RWPE1 (cell line): ENCODE measurements at regions not wholly inside any gene's neighbourhood (a gene's known extent, or its start where the extent isn't known, plus 50 kb on each side); places are given as distances from the start of the nearest gene placed in this dataset.
"Not testable (repeated sequence)": the region's sequence is repeated elsewhere in the genome, so short reads cannot be mapped to it uniquely, and the experiment has no call there.

Source experiments
- CTCF ChIA-PET: fragments of 350-600 bp; sonication (Branson Sonifier 250); formaldehyde crosslinking; extraction: SDS; loops from one replicate; lab custom pipeline; 2021; lab: Yijun Ruan, JAX
- POLR2A ChIA-PET: fragments of 400-600 bp; formaldehyde crosslinking; extraction: SDS; loops from one replicate; lab custom pipeline; 2020; ENCODE audit warnings: antibody characterized with exemption; ENCODE audit not compliant: low non-redundant PET; lab: Yijun Ruan, JAX
- DNase-seq: peaks from one replicate; pipeline ENCODE4 v3.0.0; 2012; ENCODE audit warnings: low spot score
- H3K27ac ChIP-seq: fragments of 450-650 bp; 2 replicates; pipeline ENCODE4 v1.5.1; 2017
- CTCF ChIP-seq: fragments of 450-650 bp; conservative IDR thresholded peaks from 2 replicates; pipeline ENCODE4 v1.5.1; 2017; ENCODE audit warnings: low read depth, mild to moderate bottlenecking

- POLR2A ChIA-PET, result no interaction called here
- H3K27ac ChIP-seq, result no peak overlapping the region
- DNase-seq, result no peak
- no peak for TF ChIP-seq CTCF
- CTCF ChIA-PET, result interaction anchor here (0.6 kb wide), 1 partner anchor 118 kb away, joined by 4 read pairs; no protein-coding TSS in a partner anchor
Measured at GRCh38 chr10:21284301-21284700, 241.2 kb downstream of the SKIDA1 start.

GRCh38 chr10:21283053-21283452, 242.4 kb downstream of the SKIDA1 start:
- H3K27ac ChIP-seq, POLR2A ChIA-PET, CTCF ChIA-PET, DNase-seq: not testable (repeated sequence)

- ChIA-PET POLR2A (no interaction called here), CTCF (interaction anchor here (0.5 kb wide), 1 partner anchor 181 kb away, joined by 4 read pairs; no protein-coding TSS in a partner anchor)
- no peak overlapping the region for H3K27ac ChIP-seq
- no peak for DNase-seq
- TF ChIP-seq CTCF, result no peak
Measured at GRCh38 chr10:21281765-21282484, 243.6 kb downstream of the SKIDA1 start.

GRCh38 chr10:21280971-21281572, 244.4 kb downstream of the SKIDA1 start:
- no peak for DNase-seq
- no peak overlapping the region for H3K27ac ChIP-seq
- TF ChIP-seq CTCF, result no peak
- ChIA-PET CTCF (interaction anchor here (0.6 kb wide), 1 partner anchor 32 kb away, joined by 9 read pairs; no protein-coding TSS in a partner anchor), POLR2A (no interaction called here)

- TF ChIP-seq CTCF, result no peak
- CTCF ChIA-PET, result interaction anchor here (0.5 kb wide), 1 partner anchor 1716 kb away, joined by 3 read pairs; no protein-coding TSS in a partner anchor
- POLR2A ChIA-PET, result interaction anchor here (0.9 kb wide), 1 partner anchor 253 kb away, joined by 7 read pairs; the partner anchor contains the start of gene MLLT10
- no peak overlapping the region for H3K27ac ChIP-seq
- no peak for DNase-seq
Measured at GRCh38 chr10:21280037-21280436, 245.4 kb downstream of the SKIDA1 start.

- POLR2A ChIA-PET, result interaction anchor here (0.7 to 0.9 kb wide), 2 partner anchors 46 to 254 kb away, joined by 4 to 7 read pairs; partner anchors contain the start of gene MLLT10
- CTCF ChIA-PET, result interaction anchor here (0.6 to 1.0 kb wide), 7 partner anchors 94 to 1708 kb away, joined by 3 to 7 read pairs (median 6); no protein-coding TSS in a partner anchor
- TF ChIP-seq CTCF, result no peak
Measured at GRCh38 chr10:21279217-21279575, 246.3 kb downstream of the SKIDA1 start.

More at GRCh38 chr10:21279217-21279575, 246.3 kb downstream of the SKIDA1 start:
- H3K27ac ChIP-seq, result no peak overlapping the region
- no peak for DNase-seq
